K562 (cell line): ENCODE measurements at regions not wholly inside any gene's neighbourhood (a gene's known extent, or its start where the extent isn't known, plus 50 kb on each side); places are given as distances from the start of the nearest gene placed in this dataset.

ENCODE experiments used
- ATAC-seq: fragments of 200-7000 bp; cut with Tn5 transposase; 3 replicates; pipeline ENCODE4 v1.9.1; 2020; ENCODE audit warnings: moderate library complexity
- BruUV-seq: library from RNA; stranded (reverse); fragments of 400-500 nt; replicated peaks from 2 replicates; lab custom pipeline; 2021; lab: Mats Ljungman, UMichigan
- CTCF ChIA-PET: fragments of 300-600 bp; formaldehyde crosslinking; extraction: SDS; loops from one replicate; lab custom pipeline; 2021; ENCODE audit warnings: low intra/inter-chr PET ratio; lab: Yijun Ruan, JAX
- POLR2A ChIA-PET: fragments of 300-600, 350-650 bp; sonication (Branson Sonifier 250); formaldehyde crosslinking; extraction: SDS; loops from one replicate; lab custom pipeline; 2021; ENCODE audit warnings: antibody characterized with exemption, inconsistent platforms; lab: Yijun Ruan, JAX
- DNase-seq, 4 experiments: peaks; one replicate each; pipeline versions ENCODE4 v3.0.0 to v3.0.0-alpha.2; 2011 to 2018; ENCODE audit warnings: low spot score in 3 of 4, mixed read lengths in 3 of 4; ENCODE audit errors: extremely low read depth in 1 of 4
- FAIRE-seq: peaks from 2 replicates; lab custom pipeline; 2011; peaks lifted over from hg19 to GRCh38; lab: Jason Lieb, UNC
- H2AFZ ChIP-seq: 2 replicates; pipeline ENCODE4 v1.6.0; 2011; ENCODE audit warnings: low read depth, low read length, control low read depth, inconsistent platforms
- H3K27ac ChIP-seq: fragments of 200-600 bp; 3 replicates; pipeline ENCODE4 v1.8.0; 2011; ENCODE audit warnings: low read depth, mild to moderate bottlenecking, control low read depth, inconsistent platforms, low read length, moderate library complexity, mixed read lengths; ENCODE audit errors: extremely low read depth
- H3K27me3 ChIP-seq, 2 experiments: fragments of 300-600 bp in 1 of 2; 2 replicates in 1 of 2; 3 replicates in 1 of 2; pipeline versions ENCODE4 v1.6.0 to v1.8.0; 2011; ENCODE audit warnings: inconsistent platforms in 2 of 2, low read length in 2 of 2, mild to moderate bottlenecking in 1 of 2, mixed read lengths in 1 of 2, moderate library complexity in 1 of 2; ENCODE audit not compliant: control insufficient read depth in 2 of 2, insufficient read depth in 2 of 2
- H3K36me3 ChIP-seq: fragments of 300-600 bp; 3 replicates; pipeline ENCODE4 v1.8.0; 2011; ENCODE audit warnings: mild to moderate bottlenecking, low read length, inconsistent platforms; ENCODE audit not compliant: control insufficient read depth, insufficient read depth
- H3K4me1 ChIP-seq, 2 experiments: fragments of 200-600 bp in 1 of 2; replicated peaks in 1 of 2; 2 replicates in 1 of 2; 3 replicates in 1 of 2; pipeline versions ENCODE4 v1.5.1 to v1.8.0; 2011; ENCODE audit warnings: inconsistent platforms in 2 of 2, low read length in 2 of 2, mild to moderate bottlenecking in 1 of 2, mixed read lengths in 1 of 2, moderate library complexity in 1 of 2; ENCODE audit not compliant: control insufficient read depth in 2 of 2, insufficient read depth in 2 of 2
- H3K4me2 ChIP-seq: 2 replicates; pipeline ENCODE4 v1.6.1; 2011; ENCODE audit warnings: low read length, control low read depth, inconsistent platforms, mixed read lengths; ENCODE audit not compliant: insufficient read depth
- H3K4me3 ChIP-seq: fragments of 200-600 bp; sonication (generic), shearing (Covaris generic); 2 replicates; pipeline ENCODE4 v1.5.1; 2016; ENCODE audit warnings: control low read depth, inconsistent platforms
- H3K79me2 ChIP-seq: fragments of 200-600 bp; 3 replicates; pipeline ENCODE4 v1.8.0; 2011; ENCODE audit warnings: low read length, inconsistent platforms; ENCODE audit not compliant: control insufficient read depth, insufficient read depth
- H3K9ac ChIP-seq, 2 experiments: 2 replicates each; pipeline versions ENCODE4 v1.6.0 to v1.6.1; 2011; ENCODE audit warnings: low read depth in 2 of 2, low read length in 2 of 2, control low read depth in 1 of 2, inconsistent platforms in 1 of 2, mild to moderate bottlenecking in 1 of 2, mixed read lengths in 1 of 2; ENCODE audit not compliant: insufficient read depth in 1 of 2
- H3K9me1 ChIP-seq: one replicate; pipeline ENCODE4 v1.6.0; 2011; ENCODE audit warnings: inconsistent platforms, mild to moderate bottlenecking, low read length, moderate library complexity; ENCODE audit not compliant: control insufficient read depth, insufficient read depth
- H3K9me3 ChIP-seq: replicated peaks from 2 replicates; pipeline ENCODE4 v1.5.1; 2011; ENCODE audit warnings: low read depth, low read length, inconsistent platforms; ENCODE audit not compliant: control insufficient read depth, insufficient read depth
- H4K20me1 ChIP-seq: replicated peaks from 2 replicates; pipeline ENCODE4 v1.6.1; 2011; ENCODE audit warnings: low read length, inconsistent platforms, mixed read lengths; ENCODE audit not compliant: control insufficient read depth, insufficient read depth
- CBX3 ChIP-seq, 2 experiments: IDR thresholded peaks; 1 replicate in 1 of 2; 2 replicates in 1 of 2; pipeline ENCODE4 v1.6.1; 2012; ENCODE audit warnings: inconsistent platforms in 2 of 2, low read length in 2 of 2, borderline replicate concordance in 1 of 2, control low read depth in 1 of 2
- CHD4 ChIP-seq: fragments of 200-600 bp; sonication (generic); IDR thresholded peaks from 3 replicates; pipeline ENCODE4 v1.6.1; 2012; ENCODE audit warnings: low read depth, mild to moderate bottlenecking, mixed read lengths, low read length, inconsistent platforms; ENCODE audit not compliant: insufficient read depth, insufficient replicate concordance, poor library complexity, severe bottlenecking
- FOXA1 ChIP-seq: fragments of 450-650 bp; IDR thresholded peaks from 2 replicates; pipeline ENCODE4 v1.6.1; 2016; ENCODE audit warnings: mild to moderate bottlenecking, borderline replicate concordance
- HMG20B ChIP-seq: fragments of 250-450 bp; sonication (Bioruptor Pico); IDR thresholded peaks from 2 replicates; pipeline ENCODE4 v1.5.0; 2021; ENCODE audit warnings: mild to moderate bottlenecking
- RBM25 ChIP-seq: fragments of 200-400 bp; formaldehyde crosslinking; IDR thresholded peaks from 2 replicates; pipeline ENCODE4 v1.6.1; 2018; ENCODE audit warnings: low read length, low read depth, moderate library complexity; ENCODE audit not compliant: severe bottlenecking
- SIX5 ChIP-seq, 2 experiments: IDR thresholded peaks; 2 replicates each; pipeline ENCODE4 v1.6.1; 2011; ENCODE audit warnings: low read length in 2 of 2, borderline replicate concordance in 1 of 2, low read depth in 1 of 2, mild to moderate bottlenecking in 1 of 2, moderate library complexity in 1 of 2; ENCODE audit not compliant: insufficient read depth in 1 of 2
- ZNF217 ChIP-seq: sonication (generic); formaldehyde crosslinking; IDR thresholded peaks from 2 replicates; pipeline ENCODE4 v1.8.0; 2022; ENCODE audit warnings: mild to moderate bottlenecking, missing genetic modification reagents
- ZNF766 ChIP-seq: fragments of 200-800 bp; sonication (Bioruptor generic); conservative IDR thresholded peaks from 2 replicates; pipeline ENCODE4 v1.6.1; 2016; ENCODE audit warnings: missing genetic modification characterization, missing compliant biosample characterization
- ZSCAN32 ChIP-seq: fragments of 450-650 bp; formaldehyde crosslinking; IDR thresholded peaks from 2 replicates; pipeline ENCODE4 v1.4.0; 2020; ENCODE audit warnings: mild to moderate bottlenecking, moderate library complexity
- WGBS: fragments of 100-300 bp; shearing (Covaris generic); methylation state at CpG from one replicate; pipeline ENCODE4 v1.1.6; 2016; ENCODE audit warnings: low coverage, mixed read lengths; ENCODE audit not compliant: insufficient coverage; ENCODE audit errors: missing lambda C conversion rate; 5-methylcytosine and 5-hydroxymethylcytosine counted together
- in situ Hi-C: fragments of 300-500 bp; cut with MboI; formaldehyde crosslinking; loops from 4 replicates; pipeline ENCODE4 v1.15.0; 2018; ENCODE audit warnings: inconsistent platforms, mixed read lengths
- intact Hi-C: fragments of 100-400 bp; cut with micrococcal nuclease; formaldehyde crosslinking; loops from 2 replicates; pipeline ENCODE4 v1.14.2; 2022

GRCh38 chr7:14054125-14054524 lies 64.7 kb upstream of the ETV1 start:
- H3K4me2 ChIP-seq: no peak overlapping the region
- H3K27me3 ChIP-seq: no peaks in the 10 kb centered on the region
- H3K79me2 ChIP-seq: no peaks in the 10 kb centered on the region
- FAIRE-seq: no peak
- H3K4me3 ChIP-seq: no peak overlapping the region
- 37% methylated on average over 3 of the region's 3 CpGs for WGBS
- H3K9ac ChIP-seq: no peak overlapping the region
- ChIA-PET CTCF (no interaction called here), POLR2A (no interaction called here)
- H2AFZ ChIP-seq: no peak overlapping the region
- no peaks in the 10 kb centered on the region for H4K20me1 ChIP-seq
- TF ChIP-seq ZNF217 (CRISPR knock-in tag) (no peak), SIX5 (IDR thresholded peaks at IDR 0.05; ENCODE audit: borderline replicate concordance in 1 of 2, insufficient read depth in 1 of 2, low read depth in 1 of 2, low read length in 2 of 2) (no peak), HMG20B (CRISPR knock-in tag) (no peak), ZNF766 (CRISPR knock-in tag) (no peak), RBM25 (no peak), FOXA1 (no peak), CHD4 (no peak), CBX3 (IDR thresholded peaks at IDR 0.05; ENCODE audit: borderline replicate concordance in 1 of 2, low read length in 2 of 2) (no peak), ZSCAN32 (CRISPR knock-in tag) (no peak)
- H3K9me3 ChIP-seq: no peaks in the 10 kb centered on the region; the same call in 1 of the 2 replicates
- intact Hi-C loops (no loop called here), in situ Hi-C loops (no loop called here)
- H3K4me1 ChIP-seq: no peaks in the 10 kb centered on the region
- no peak overlapping the region for H3K27ac ChIP-seq
- no peaks in the 10 kb centered on the region; the same call in 2 of the 3 replicates for H3K36me3 ChIP-seq
- no TSS peak for BruUV-seq
- H3K9me1 ChIP-seq: no peaks in the 10 kb centered on the region
- no peak for DNase-seq
- ATAC-seq: no peak
